NCI-H524 treated with DMSO at 0.1 percent for 48 hours (cell line): ENCODE measurements at regions not wholly inside any gene's neighbourhood (a gene's known extent, or its start where the extent isn't known, plus 50 kb on each side); places are given as distances from the start of the nearest gene placed in this dataset.
"Not testable (repeated sequence)": the region's sequence is repeated elsewhere in the genome, so short reads cannot be mapped to it uniquely, and the experiment has no call there.

Source experiments
- DNase-seq: peaks from one replicate; lab custom pipeline; 2025; lab: John Stamatoyannopoulos, UW

GRCh38 chr21:31455506-31455905 is 111.4 kb upstream of the TIAM1 start:
- DNase-seq, result no peak

GRCh38 chr21:31450980-31451379 is 106.9 kb upstream of the TIAM1 start:
- DNase-seq, result no peak

- DNase-seq, result no peak
Measured at GRCh38 chr21:31449921-31450535, 106.0 kb upstream of the TIAM1 start.

DNA sequence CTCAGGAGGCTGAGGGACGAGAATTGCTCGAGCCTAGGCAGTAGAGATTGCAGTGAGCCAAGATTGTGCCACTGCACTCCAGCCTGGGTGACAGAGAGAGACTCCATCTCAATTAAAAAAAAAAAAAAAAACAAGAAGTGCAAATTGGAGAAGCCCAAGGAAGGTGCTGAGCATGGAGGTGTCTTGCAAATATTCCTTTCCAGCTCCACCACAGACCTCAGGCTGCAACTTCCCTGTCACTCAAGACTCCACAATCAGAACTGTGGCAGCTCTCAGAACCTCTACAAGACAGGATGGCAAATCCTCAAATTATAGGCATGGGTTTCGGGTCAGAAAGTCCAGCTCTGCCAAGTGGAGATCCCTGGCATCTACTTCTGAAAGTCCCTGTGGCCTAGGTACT is 104.4 kb upstream of the TIAM1 start:
- DNase-seq, result no peak

- no peak for DNase-seq
Measured at GRCh38 chr21:31447505-31447904, 103.4 kb upstream of the TIAM1 start.

- no peak for DNase-seq
Measured at GRCh38 chr21:31446226-31446855, 102.3 kb upstream of the TIAM1 start.

DNA sequence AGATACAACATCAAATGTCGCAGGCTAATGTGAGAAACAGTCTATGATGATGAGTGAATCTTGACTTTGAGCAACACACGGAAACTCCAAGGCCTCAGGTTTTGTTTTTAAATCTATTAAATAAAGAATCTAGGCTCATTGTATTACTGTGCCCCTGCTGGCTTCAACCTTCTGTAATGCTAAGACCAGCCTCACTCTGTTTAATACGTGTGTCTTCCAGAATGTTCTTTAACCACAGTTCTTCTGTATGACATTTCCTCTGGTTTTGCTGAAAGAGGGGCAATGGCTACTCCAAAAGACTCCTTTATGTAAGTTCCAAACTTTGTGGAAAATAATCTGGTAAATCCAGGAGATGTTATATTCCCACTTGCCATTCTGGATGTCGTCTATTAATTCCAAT is 101.1 kb upstream of the TIAM1 start:
- DNase-seq, result no peak

GRCh38 chr21:31443736-31444521 is 99.9 kb upstream of the TIAM1 start:
- no peak for DNase-seq

- DNase-seq, result no peak
Measured at GRCh38 chr21:31442339-31442738, 98.3 kb upstream of the TIAM1 start.

DNA sequence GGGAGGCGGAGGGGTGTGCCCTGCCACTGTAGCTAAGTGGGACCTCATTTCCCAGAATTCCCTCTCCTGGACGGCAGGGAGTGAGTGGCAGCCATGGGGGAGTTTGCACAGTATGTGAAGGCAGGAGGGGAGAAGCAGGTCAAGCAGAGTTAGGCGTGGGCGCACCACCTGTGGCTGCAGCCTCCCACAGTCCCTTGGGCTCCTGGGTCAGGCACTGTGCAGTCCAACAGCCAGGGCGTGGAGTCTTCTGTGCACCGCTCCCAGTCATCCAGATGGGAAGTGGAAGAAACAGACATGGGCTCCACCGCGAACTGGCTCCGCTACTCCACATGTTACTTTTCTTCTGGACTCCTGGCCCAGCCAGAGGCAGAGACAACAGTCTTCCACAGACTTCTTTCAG is 85.4 kb upstream of the TIAM1 start:
- DNase-seq, result no peak

GRCh38 chr21:31426235-31426797 is 82.3 kb upstream of the TIAM1 start:
- DNase-seq, result no peak

- no peak for DNase-seq
Measured at GRCh38 chr21:31425138-31425537, 81.1 kb upstream of the TIAM1 start.

DNA sequence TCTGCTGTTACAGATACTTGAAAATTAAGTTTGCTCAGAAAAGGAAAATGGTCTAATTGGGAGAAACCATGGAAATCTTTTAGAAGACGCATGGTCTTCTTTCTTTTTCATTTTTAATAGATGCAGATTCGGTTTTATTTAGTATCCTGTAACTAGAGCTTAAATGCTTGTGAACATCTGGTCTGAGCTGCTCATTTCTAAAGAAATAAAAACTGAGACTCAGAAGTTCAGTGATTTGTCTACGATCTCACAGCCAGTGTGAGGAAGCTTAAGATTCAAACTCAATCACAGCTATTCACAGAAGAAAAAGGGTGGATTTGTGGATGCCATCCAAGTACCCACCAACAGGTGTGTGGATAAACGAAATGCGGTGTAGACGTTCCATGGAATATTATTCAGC is 80.0 kb upstream of the TIAM1 start:
- no peak for DNase-seq

- DNase-seq, result no peak
Measured at GRCh38 chr21:31420988-31421387, 76.9 kb upstream of the TIAM1 start.

DNA sequence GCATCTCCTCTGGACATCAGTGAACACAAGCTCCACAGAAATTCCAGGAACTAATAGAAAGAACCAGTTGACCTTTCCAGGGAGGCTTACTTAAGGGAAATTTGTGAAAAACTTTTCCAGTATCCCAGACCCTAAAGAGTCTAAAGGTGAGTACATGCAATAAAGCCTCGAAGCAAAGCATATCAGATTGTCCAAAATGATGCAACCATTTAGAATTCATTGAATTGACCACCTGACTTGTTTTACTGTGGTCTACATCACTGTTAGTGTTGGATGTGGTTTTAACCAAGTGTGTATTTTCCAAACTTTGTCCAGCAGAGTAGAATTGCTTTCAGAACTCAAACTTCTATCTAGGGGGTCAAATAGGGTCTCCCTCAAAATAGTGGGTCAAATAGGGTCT is 76.3 kb upstream of the TIAM1 start:
- DNase-seq, result no peak

GRCh38 chr21:31418377-31419001 is 74.4 kb upstream of the TIAM1 start:
- DNase-seq, result no peak

DNA sequence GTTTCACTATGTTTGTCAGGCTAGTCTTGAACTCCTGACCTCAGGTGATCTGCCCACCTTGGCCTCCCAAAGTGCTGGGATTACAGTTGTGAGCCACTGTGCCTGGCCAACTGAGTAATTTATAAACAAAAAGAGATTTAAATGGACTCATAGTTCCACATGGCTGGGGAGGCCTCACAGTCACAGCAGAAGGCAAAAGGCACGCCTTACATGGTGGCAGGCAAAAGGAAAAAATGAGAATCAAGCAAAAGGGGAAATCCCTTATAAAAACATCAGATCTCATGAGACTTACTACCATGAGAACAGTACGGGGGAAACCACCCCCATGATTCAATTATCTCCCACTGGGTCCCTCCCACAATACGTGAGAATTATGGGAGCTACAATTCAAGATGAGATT is 73.2 kb upstream of the TIAM1 start:
- not testable (repeated sequence) for DNase-seq

DNA sequence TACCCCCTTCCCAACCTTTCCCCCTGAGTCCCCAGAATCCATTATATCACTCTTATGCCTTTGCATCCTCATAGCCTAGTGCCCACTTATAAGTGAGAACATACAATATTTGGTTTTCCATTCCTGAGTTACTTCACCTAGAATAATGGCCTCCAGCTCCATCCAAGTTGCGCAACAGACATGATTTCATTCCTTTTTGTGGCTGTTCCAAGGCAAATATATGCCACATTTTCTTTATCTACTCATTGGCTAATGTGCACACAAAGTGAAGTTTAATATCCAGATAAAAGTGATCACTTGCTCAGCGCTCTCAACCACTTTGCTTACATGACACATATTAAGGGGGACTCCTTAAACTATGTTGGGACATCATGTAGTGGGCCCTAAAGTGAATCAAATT is 72.4 kb upstream of the TIAM1 start:
- DNase-seq, result no peak

DNA sequence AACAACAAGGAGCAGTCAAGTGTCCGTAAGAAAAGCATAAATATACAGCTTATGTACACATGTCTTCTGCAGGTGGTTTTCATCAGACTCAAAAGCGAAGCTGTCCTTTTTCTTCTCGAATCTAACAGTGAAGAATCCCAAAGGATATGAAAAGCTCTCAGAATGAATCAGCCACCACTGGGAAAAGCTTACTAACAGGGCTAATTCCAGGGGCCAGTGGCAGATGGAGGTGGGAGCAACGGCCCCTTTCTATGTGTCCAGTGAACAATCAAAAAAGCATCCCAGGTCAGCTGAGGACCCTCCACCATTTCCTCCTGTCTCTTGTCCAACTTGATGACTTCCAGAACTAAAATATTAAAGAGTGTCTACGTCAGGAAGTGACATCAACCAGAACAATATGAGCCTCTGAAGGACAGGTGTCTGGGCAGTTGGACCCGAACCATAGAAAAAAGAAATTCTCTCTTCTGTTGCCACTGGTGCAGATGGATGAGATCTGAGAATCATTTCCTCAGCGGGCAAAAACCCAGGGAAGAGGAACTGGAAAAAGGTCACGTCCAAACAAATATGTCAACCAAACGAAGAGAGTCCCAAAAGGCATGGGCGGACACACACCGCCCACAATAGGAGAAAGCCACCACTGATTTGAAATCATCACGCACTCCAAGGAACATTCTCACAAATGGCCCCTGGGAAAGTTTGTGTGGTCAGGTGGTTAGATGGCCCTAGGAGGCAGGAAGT is 70.4 kb upstream of the TIAM1 start:
- DNase-seq, result no peak

DNA sequence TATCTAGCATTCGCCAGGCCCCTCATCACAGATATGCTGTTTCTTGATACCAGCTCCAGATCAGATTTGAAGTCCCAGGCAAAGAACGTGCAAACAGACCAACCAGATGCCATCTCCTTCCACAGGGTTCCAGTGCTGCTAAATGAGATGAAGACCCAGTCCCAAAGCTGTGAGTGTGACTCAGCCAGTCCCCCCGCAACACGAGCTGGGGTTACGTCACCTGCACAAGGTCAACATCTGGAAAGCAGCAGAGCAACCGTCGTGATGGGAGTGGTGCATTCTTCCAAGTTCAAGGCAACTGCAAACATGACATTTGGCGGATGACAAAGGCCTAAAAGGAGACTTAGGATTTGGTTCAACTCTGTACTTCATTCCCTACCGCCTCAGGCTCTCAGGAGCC is 69.6 kb upstream of the TIAM1 start:
- no peak for DNase-seq

- DNase-seq, result no peak
Measured at GRCh38 chr21:31410499-31411131, 66.6 kb upstream of the TIAM1 start.
